Activated B cell treated with CpG ODN at 0.5 μM for 24 hours (primary cell): ENCODE measurements at regions not wholly inside any gene's neighbourhood (a gene's known extent, or its start where the extent isn't known, plus 50 kb on each side); places are given as distances from the start of the nearest gene placed in this dataset.

Source experiments
- ATAC-seq: fragments of 200-7000 bp; cut with Tn5 transposase; one replicate; pipeline ENCODE4 v1.10.0; 2021; ENCODE audit warnings: low read depth, mild to moderate bottlenecking, moderate library complexity
- CTCF ChIA-PET: fragments of 350-600 bp; sonication (Branson Sonifier 250); formaldehyde crosslinking; loops from one replicate; lab custom pipeline; 2021; ENCODE audit warnings: antibody characterized with exemption; lab: Charles Lee
- POLR2A ChIA-PET: fragments of 350-600 bp; sonication (Branson Sonifier 250); formaldehyde crosslinking; loops from one replicate; lab custom pipeline; 2021; ENCODE audit warnings: antibody characterized with exemption; lab: Charles Lee
- DNase-seq: peaks from one replicate; pipeline ENCODE4 v3.0.0; 2022
- H3K27ac Mint-ChIP-seq: one replicate; pipeline ENCODE4 v1.8.0; 2020; ENCODE audit warnings: mixed read lengths
- H3K27me3 Mint-ChIP-seq: one replicate; pipeline ENCODE4 v1.8.0; 2021; ENCODE audit warnings: mixed read lengths
- H3K36me3 Mint-ChIP-seq: one replicate; pipeline ENCODE4 v1.8.0; 2021; ENCODE audit warnings: low read depth, mixed read lengths
- H3K4me1 Mint-ChIP-seq: one replicate; pipeline ENCODE4 v1.8.0; 2021; ENCODE audit warnings: mixed read lengths
- H3K4me3 Mint-ChIP-seq: one replicate; pipeline ENCODE4 v1.8.0; 2020; ENCODE audit warnings: mild to moderate bottlenecking, mixed read lengths
- H3K9me3 Mint-ChIP-seq: one replicate; pipeline ENCODE4 v1.8.0; 2020; ENCODE audit warnings: mixed read lengths
- CTCF ChIP-seq: fragments of 200-600 bp; IDR thresholded peaks from one replicate; pipeline ENCODE4 v1.8.0; 2022; ENCODE audit warnings: antibody characterized with exemption, mild to moderate bottlenecking
- intact Hi-C: fragments of 100-400 bp; cut with micrococcal nuclease; formaldehyde crosslinking; loops from one replicate; pipeline ENCODE4 v1.15.1; 2024

- Mint-ChIP-seq H3K4me1 (peaks cover 7% of the 10 kb centered on the region), H3K36me3 (no peaks in the 10 kb centered on the region), H3K4me3 (no peak overlapping the region), H3K9me3 (peaks cover 2% of the 10 kb centered on the region), H3K27me3 (no peaks in the 10 kb centered on the region), H3K27ac (no peak overlapping the region)
- intact Hi-C loops, result no loop called here
- ChIA-PET POLR2A (no interaction called here), CTCF (no interaction called here)
- ATAC-seq (no peak), DNase-seq (no peak)
- no peak for TF ChIP-seq CTCF
Observed at GRCh38 chr3:88346643-88347042, 196.9 kb downstream of the C3orf38 start.

- no peak for DNase-seq
- no peak for ATAC-seq
- no peak for TF ChIP-seq CTCF
- H3K4me1 Mint-ChIP-seq, result peaks cover 11% of the 10 kb centered on the region
- H3K27me3 Mint-ChIP-seq, result no peaks in the 10 kb centered on the region
- POLR2A ChIA-PET, result no interaction called here
- intact Hi-C loops, result no loop called here
- H3K9me3 Mint-ChIP-seq, result peaks cover 7% of the 10 kb centered on the region
- no peak overlapping the region for H3K4me3 Mint-ChIP-seq
- H3K27ac Mint-ChIP-seq, result no peak overlapping the region
- no peaks in the 10 kb centered on the region for H3K36me3 Mint-ChIP-seq
- CTCF ChIA-PET, result no interaction called here
Observed at GRCh38 chr3:88362428-88362827, 212.7 kb downstream of the C3orf38 start.

GRCh38 chr3:88364926-88365325 is 215.2 kb downstream of the C3orf38 start:
- H3K4me1 Mint-ChIP-seq, result peaks cover 11% of the 10 kb centered on the region
- ATAC-seq (no peak), DNase-seq (no peak)
- ChIA-PET CTCF (no interaction called here), POLR2A (no interaction called here)
- no peak for TF ChIP-seq CTCF
- no peak overlapping the region for H3K27ac Mint-ChIP-seq
- H3K9me3 Mint-ChIP-seq, result peaks cover 4% of the 10 kb centered on the region
- H3K4me3 Mint-ChIP-seq, result no peak overlapping the region
- H3K27me3 Mint-ChIP-seq, result no peaks in the 10 kb centered on the region
- no peaks in the 10 kb centered on the region for H3K36me3 Mint-ChIP-seq
- intact Hi-C loops, result no loop called here

- ATAC-seq, result no peak
- no peaks in the 10 kb centered on the region for H3K4me1 Mint-ChIP-seq
- intact Hi-C loops, result no loop called here
- CTCF ChIA-PET, result no interaction called here
- H3K9me3 Mint-ChIP-seq, result peaks cover 13% of the 10 kb centered on the region
- peaks cover 2% of the 10 kb centered on the region for H3K36me3 Mint-ChIP-seq
- DNase-seq, result no peak
- H3K27me3 Mint-ChIP-seq, result no peaks in the 10 kb centered on the region
- H3K27ac Mint-ChIP-seq, result no peak overlapping the region
- no peak overlapping the region for H3K4me3 Mint-ChIP-seq
- no peak for TF ChIP-seq CTCF
- POLR2A ChIA-PET, result no interaction called here
Observed at GRCh38 chr3:88369337-88369736, 219.6 kb downstream of the C3orf38 start.

GRCh38 chr3:88369767-88370166 is 220.0 kb downstream of the C3orf38 start:
- Mint-ChIP-seq H3K9me3 (peaks cover 13% of the 10 kb centered on the region), H3K4me1 (no peaks in the 10 kb centered on the region), H3K4me3 (no peak overlapping the region), H3K36me3 (peaks cover 2% of the 10 kb centered on the region), H3K27me3 (no peaks in the 10 kb centered on the region), H3K27ac (no peak overlapping the region)
- ATAC-seq (no peak), DNase-seq (no peak)
- ChIA-PET POLR2A (no interaction called here), CTCF (no interaction called here)
- intact Hi-C loops, result no loop called here
- TF ChIP-seq CTCF, result no peak
